NCI-H1694 (cell line): ENCODE measurements at regions not wholly inside any gene's neighbourhood (a gene's known extent, or its start where the extent isn't known, plus 50 kb on each side); places are given as distances from the start of the nearest gene placed in this dataset.

Experiments
- DNase-seq: peaks from one replicate; lab custom pipeline; 2025; lab: John Stamatoyannopoulos, UW

- DNase-seq = no peak
Observed at GRCh38 chr9:80074439-80074838, 502.7 kb downstream of the TLE4 start.

DNA sequence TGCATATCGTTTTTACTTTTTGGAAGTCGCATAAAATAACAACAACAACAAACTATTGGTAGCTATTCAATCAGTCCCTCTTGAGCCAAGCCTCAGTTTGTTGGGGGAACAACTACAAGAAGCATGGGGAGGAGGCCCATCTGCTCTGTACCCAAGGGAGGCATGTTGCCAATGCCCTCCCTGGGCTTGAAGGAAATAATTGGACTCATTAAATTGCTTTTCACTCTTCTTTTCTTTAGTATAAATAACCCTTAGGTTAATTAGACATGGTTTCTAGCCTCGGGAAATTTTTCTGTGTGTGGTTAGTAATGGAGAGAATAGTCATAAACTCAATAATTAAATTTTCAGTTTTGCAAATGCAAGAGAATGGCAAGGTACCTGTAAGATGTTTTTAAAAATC is 500.7 kb downstream of the TLE4 start:
- DNase-seq = no peak

DNA sequence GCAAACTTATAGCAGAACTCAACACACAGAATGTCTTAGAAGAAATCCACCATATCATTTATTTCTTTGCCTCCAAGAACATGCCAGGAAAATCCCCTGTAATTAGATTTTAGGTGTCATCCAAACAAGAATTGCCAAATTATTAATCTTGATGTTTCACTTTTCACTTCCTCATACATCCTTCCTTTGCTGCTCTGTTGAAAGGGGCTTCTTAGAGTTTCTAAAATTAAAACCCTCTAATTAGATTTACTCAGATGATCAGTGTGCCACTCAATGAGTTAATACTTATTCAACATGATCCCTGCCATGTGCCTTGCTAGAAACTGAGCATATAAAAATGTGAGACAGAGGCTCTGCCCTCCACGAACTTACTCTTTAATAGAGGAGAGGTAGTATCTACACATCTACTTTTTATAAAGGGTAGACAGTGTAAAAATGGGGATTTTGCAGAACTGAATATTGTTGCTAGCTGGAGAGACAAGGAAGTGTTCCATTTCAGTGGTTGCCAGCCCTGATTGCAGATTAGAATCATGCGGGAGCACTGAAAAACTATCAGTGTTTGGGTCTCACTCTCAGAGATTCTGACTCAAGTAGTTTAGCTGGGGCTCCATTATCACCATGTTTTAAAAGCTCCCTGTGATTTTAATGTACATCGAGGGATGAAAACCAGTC is 498.4 kb downstream of the TLE4 start:
- DNase-seq = no peak

- no peak for DNase-seq
Observed at GRCh38 chr9:80066931-80067330, 495.2 kb downstream of the TLE4 start.

DNA sequence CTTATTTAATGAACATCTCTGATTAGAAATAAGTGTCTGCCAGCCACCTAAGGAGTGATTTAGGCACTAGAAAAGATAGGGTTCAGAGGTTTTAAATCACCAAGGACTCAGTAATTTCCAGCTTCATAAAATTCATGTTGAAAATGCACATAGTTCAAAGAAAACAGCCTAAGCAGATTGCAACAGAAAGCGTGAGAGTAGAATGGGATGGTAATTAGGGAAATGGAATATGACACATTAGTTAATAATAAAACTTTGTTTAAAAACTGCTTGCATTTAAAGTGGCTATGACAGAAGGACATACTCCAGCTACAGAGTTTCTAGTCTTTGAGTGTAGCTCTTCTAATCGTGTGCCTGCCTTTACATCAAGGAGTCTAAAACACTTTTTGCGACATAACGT is 490.8 kb downstream of the TLE4 start:
- no peak for DNase-seq

DNA sequence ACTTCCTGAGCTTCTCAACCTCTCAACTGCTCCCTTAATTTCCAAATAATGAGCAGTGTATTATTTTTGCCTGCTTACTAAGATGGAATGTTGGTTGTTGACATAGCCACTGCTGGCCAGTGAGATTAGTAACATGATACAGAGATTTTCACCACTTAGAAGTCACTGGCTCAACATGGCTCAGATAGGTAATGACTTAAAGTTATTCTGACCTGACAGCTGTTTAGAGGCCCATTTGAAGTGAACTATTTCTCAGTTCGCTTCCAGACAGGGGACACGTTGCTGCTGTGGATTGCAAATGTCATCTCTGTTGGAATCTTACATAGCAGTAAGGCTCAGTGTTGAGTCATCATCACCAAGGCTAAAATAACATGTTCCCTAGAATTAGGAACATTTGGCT is 490.2 kb downstream of the TLE4 start:
- no peak for DNase-seq

DNA sequence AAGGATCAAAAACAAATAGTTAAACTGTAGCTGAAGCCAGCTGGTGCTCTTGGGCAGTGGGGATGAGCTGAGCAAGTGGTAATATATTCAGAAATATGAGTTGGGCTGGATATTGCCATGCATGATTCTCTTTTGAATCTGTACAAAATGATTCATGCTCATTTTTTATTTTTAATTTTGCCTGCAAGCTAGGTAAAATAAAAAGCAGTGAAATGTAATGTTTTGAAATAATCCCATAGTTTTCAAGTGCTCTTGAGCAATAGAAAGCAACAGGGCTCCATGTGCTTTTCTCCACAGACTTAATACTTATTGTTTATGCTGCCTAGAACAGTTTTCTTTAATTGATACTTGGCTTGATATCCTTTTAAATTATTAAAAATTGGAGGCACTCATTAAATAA is 489.3 kb downstream of the TLE4 start:
- DNase-seq = no peak

DNA sequence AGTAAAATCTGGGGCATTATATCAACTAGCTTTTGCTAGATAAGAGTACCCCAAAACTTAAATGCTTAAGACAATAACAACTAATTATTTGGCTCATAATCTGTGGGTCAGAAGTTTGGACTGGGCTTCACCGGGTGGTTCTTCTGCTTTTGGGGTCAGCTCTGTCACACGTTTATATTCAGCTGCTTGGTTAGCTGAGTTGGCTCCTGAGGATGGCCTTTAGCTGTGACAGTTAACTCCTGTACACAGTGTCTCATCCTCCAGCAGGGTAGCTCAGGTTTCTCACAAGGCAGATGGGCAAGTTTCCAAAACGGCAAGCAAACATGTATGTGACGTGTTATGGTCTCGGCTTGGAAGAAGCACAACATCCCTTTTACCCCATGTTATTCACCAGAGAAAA is 488.2 kb downstream of the TLE4 start:
- no peak for DNase-seq

DNA sequence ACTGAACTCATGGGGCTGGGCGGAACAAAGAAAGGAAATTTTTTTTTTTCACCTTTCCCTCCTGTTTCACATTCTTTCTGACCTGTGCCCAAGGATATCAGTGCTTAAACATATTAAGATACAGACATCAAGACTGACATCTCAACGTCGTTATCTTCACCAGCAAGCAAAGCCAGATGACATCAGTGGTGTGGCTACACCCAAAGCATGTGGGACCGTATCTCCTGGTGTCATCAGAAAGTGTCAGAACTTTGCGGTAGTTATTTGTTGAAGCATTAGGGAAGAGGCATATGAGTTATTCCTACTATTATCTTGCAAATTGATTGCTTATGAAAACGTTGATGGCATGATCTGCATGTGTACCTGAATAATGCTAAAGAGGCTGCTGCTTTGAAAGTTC is 487.4 kb downstream of the TLE4 start:
- DNase-seq = no peak

GRCh38 chr9:80052830-80053229 is 481.1 kb downstream of the TLE4 start:
- DNase-seq = no peak

DNA sequence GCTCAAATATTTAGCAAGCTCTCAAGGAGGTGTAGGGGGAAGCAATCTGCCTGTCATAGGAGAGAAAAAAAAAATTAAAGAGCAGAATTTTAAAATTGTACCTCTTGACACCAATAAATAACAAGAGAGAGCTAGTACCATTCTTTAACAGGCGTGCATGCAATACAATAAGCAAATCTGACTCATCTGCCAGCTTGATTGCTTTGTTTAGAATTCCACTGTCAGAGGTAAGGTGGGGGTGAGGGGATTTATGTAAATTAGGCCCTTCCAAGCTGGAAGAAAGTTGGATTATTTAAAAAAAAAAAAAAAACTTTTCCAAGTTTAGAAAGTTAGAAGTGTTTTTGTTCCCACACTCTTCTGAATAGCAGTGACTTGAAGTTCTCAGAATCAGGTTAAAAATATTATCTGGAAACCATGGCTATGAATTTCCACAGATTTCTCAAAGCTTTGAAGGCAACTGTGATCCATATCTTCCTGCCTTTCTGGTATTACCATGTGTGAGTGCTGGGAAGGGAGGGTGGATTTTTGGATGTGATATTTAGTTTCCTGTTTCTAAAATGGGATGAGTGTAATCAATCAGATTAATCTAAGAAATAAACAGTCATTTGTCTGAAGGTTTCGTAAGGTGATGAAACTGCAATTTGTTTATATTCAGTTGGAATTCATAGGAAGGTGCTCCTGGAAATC is 477.5 kb downstream of the TLE4 start:
- no peak for DNase-seq

DNA sequence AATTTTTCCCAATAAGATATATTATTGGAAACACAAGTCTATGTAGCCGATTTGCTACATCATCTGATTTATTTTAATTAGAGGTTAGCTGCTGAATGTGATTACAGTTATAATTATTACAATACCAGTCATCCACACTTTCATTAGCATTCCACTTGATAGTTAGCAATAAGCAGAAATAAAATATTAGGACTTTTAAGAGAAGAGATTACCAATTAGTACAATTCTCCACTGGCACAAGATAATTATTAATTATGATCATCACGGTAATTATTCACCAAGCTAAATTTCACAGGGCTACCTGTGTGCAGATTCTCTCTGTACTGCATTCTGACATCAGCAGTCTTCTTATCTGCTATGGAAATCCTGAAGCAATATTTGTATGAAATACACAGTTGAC is 474.7 kb downstream of the TLE4 start:
- no peak for DNase-seq

GRCh38 chr9:80041821-80042220 is 470.1 kb downstream of the TLE4 start:
- DNase-seq = no peak

DNA sequence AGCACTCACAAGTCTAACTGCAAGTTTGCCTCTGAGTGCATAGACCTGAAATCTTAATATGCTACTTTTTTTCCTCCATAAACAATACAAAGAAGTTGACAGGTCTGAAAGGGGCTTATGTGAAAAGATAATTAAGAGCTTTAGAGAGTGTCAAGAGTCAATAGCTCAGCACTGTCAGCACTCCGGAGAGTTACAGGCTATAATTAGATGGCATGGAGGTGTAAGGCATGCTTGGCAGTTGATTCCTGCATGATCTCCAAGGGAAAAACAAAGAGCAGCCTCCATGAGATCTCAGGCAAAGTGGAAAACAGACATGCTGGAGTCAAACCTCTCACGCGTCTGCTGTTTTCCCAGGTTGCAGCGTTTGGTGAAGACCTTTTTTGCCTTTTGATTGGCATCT is 468.7 kb downstream of the TLE4 start:
- DNase-seq = no peak

DNA sequence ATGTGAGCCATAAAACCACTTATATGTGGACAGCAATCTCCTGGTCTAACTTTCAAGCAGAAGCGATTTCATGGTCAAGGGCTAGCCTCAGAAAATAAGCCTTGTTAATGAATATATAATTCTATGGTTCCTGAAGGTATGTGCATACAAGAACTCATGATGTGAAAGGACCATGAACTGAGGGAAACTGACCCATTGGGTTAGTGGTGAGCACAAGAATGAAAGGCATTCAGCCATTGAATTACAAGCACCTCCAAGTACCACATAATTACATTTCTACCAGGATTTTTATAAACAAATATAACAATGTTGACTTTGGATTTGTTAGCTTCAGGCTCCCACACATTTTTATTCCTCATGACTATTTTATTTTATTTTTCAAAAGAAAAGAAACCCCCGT is 459.0 kb downstream of the TLE4 start:
- no peak for DNase-seq

- no peak for DNase-seq
Observed at GRCh38 chr9:80028501-80028900, 456.7 kb downstream of the TLE4 start.

DNA sequence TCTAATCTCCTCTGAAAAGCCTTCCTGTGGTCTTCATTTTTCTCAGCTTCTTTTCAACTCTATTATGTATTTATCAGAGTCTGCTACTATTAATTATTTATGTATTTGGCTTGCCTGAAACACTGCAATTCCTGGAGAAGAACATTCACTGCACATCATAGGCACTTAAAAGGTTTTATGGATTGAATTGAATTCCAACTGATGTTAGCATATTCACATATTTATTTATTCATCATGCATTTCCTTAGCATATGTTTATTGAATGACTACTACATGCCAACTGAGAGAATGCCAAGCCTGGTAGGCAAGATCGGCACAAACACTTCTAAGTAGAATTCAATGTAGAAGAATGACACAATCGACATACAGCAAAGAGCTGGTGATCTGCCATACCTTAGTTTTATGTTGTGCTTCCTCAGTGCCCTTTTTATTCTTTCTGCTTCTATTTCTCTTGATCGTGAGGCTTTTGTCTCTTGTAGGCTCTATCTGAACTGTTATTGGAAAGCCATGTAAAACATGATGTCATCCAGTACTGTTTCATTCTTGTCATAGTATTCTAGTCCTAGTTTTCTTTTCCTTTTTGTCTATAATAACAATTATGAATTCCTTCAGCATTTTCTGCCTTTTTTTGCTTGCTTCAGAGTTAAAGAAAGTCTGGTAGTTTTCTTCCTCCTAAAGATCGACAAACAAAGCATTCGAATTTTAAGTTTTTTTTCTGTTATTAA is 454.2 kb downstream of the TLE4 start:
- no peak for DNase-seq

GRCh38 chr9:80025131-80025530 is 453.4 kb downstream of the TLE4 start:
- no peak for DNase-seq

DNA sequence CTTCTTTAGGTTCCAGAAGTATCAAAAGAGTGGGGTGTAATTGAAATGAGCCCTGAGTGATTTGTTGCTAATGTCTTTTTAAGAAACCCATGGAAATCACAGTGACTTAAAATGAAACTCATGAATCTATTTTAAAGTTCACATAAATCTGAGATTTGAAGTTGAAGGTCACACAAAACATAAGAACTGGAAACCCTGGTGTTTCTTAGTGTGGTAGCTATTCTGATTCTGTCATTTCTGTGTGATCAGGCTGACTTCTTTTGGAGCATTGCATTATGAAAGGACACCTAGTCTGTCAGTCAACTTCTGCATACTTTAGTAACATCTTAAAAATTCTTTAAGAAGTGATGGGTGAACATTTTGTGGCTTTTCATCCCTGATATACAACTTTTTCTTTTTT is 448.8 kb downstream of the TLE4 start:
- no peak for DNase-seq

- no peak for DNase-seq
Observed at GRCh38 chr9:80020056-80020455, 448.3 kb downstream of the TLE4 start.

DNA sequence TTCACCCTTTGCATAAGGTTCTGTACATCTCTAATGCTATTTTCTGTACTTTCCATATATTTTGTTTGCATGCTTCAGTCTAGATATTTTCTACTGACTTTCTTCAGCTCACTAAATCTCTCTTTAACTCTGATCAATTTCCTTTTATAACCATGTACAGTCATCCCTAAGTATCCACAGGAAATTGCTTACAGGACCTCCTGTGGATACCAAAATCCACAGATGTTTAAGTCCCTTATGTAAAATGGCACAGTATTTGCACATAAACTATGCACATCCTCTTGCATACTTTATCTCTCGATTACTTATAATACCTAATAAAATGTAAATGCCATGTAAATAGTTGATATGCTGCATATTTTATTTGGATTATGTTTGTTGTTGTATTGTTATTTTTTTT is 442.1 kb downstream of the TLE4 start:
- DNase-seq = no peak

DNA sequence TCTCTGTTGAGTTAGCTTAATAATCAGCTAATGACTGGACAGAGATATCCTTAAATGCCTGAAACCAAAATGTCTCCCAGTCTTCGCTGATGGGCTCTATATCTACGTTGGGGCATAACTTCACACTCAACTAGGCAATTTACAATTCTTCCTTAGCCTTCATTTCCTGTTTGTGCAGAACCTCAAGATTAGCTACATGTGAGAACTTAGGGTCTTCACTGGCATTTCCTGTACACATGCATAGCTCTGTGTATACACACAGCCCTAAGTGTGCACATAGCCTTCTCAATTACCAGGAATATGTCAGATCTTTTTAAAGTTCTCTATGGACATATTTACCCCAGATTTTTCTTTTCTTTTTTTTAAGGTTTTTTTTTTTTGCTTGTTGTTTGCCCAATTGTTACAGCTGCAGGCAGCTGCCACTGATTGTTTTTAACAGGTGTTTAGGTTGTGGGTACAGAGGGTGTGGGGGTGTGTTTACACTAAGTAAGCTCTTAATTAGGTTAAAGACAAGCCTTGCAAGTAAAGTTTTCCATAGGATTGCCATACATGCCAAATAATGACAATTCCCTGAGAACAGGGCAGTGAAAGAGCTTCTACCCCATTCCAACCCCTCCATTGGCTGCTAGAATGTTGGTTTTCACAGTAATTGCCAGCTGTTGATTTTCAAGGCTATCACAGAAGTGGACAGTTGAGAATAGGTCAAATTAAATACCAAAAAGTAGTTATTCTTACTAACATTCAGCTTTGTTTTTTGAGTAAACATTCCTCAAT is 441.0 kb downstream of the TLE4 start:
- DNase-seq = no peak

- DNase-seq = no peak
Observed at GRCh38 chr9:80009204-80009603, 437.4 kb downstream of the TLE4 start.
